Gastrocnemius medialis (tissue), 4 donors: ENCODE measurements at regions not wholly inside any gene's neighbourhood (a gene's known extent, or its start where the extent isn't known, plus 50 kb on each side); places are given as distances from the start of the nearest gene placed in this dataset.

Experiments
- ATAC-seq, 2 donors: fragments of 150-250 bp; one replicate each; pipeline ENCODE4 v1.9.1; 2016
- DNase-seq, 2 donors: peaks; one replicate each; pipeline ENCODE4 v3.0.0-alpha.2; 2019
- H3K27ac ChIP-seq, 4 donors: fragments of 200-600 bp; sonication (generic); 1 replicate in 1 of 4; 2 replicates in 3 of 4; pipeline ENCODE4 v1.5.1; 2016 to 2018; ENCODE audit warnings: mild to moderate bottlenecking in 2 of 4, moderate library complexity in 1 of 4
- H3K27me3 ChIP-seq, 3 donors: fragments of 200-600 bp; sonication (generic) in 2 of 3; 1 replicate in 1 of 3; 2 replicates in 2 of 3; pipeline versions ENCODE4 v1.5.1 to v1.6.0; 2016 to 2019; ENCODE audit warnings: mild to moderate bottlenecking in 1 of 3, moderate library complexity in 1 of 3
- H3K36me3 ChIP-seq, 2 donors: fragments of 200-600 bp; sonication (generic) in 1 of 2; one replicate each; pipeline ENCODE4 v1.5.1; 2017 to 2018
- H3K4me1 ChIP-seq, 2 donors: fragments of 200-600 bp; sonication (generic) in 1 of 2; one replicate each; pipeline ENCODE4 v1.5.1; 2016 to 2017; ENCODE audit warnings: mild to moderate bottlenecking in 2 of 2
- H3K4me3 ChIP-seq, 4 donors: fragments of 200-600 bp; sonication (generic) in 3 of 4; 1 replicate in 1 of 4; 2 replicates in 3 of 4; pipeline ENCODE4 v1.5.1; 2016 to 2019; ENCODE audit warnings: mild to moderate bottlenecking in 2 of 4
- H3K9me3 ChIP-seq, 3 donors: fragments of 200-600 bp; sonication (generic) in 2 of 3; 1 replicate in 1 of 3; 2 replicates in 2 of 3; pipeline ENCODE4 v1.5.1; 2016 to 2019
- CTCF ChIP-seq, 5 experiments: fragments of 450-650 bp in 3 of 5; fragments of 200-600 bp in 2 of 5; sonication (generic) in 2 of 5; IDR thresholded peaks in 4 of 5; conservative IDR thresholded peaks in 1 of 5; 1 replicate in 4 of 5; 2 replicates in 1 of 5; pipeline ENCODE4 v1.5.1; 2016 to 2019; ENCODE audit warnings: antibody characterized with exemption in 5 of 5, mild to moderate bottlenecking in 3 of 5, moderate library complexity in 3 of 5
- POLR2A ChIP-seq, 2 donors: fragments of 450-650 bp; IDR thresholded peaks; one replicate each; pipeline ENCODE4 v1.6.1; 2017; ENCODE audit warnings: antibody characterized with exemption in 2 of 2, mild to moderate bottlenecking in 2 of 2, moderate library complexity in 2 of 2
- in situ Hi-C, 4 donors: fragments of 200-750 bp; cut with MboI; loops; one replicate each; pipeline versions ENCODE4 v1.15.0 to v1.8.0; 2017; ENCODE audit warnings: low sequenced_read_pairs in 4 of 4
- intact Hi-C: fragments of 100-400 bp; cut with DNase I; formaldehyde crosslinking; loops from one replicate; pipeline ENCODE4 v1.15.1; 2023; ENCODE audit warnings: low total_unique reads

DNA sequence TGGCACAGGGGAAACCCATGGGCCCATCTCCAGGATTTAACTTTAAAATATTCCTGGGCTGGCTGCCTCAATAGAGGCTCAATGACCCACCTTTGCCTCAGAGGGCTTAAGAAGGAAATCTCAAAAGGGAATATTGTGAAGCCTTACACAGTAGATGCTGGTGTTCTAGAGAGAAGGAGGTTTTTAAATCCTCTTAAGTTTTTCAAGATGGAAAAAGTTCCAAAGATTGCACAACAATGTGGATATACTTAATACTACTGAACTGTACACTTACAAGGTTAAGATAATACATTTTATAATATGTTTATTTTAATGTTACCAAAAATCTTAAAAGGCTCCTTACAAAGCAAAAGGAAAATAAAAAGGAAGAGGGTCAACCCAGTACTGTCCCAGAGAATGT is 54.9 kb upstream of the LCLAT1 start:
- H3K27me3 ChIP-seq, result no peaks in the 10 kb centered on the region
- ATAC-seq, result no peak
- intact Hi-C loops, result no loop called here

DNA sequence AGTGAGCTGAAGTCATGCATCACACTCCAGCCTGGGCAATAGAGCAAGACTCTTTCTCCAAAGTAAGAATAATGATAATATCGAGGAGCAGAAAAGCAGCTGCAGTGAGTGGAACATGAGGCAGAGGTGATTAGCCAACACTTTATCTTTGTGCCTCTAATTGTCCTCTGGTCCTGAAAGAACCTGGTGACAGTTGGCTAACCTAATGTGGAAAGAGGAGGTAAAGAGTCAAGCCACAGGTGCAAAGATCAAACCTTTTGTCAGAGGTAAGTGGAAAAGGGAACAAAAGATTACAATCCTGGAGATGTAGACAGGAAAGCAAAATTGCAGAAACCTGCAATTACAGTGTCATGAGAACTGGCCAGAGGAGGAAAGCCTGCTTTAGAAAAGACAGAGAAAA is 53.5 kb upstream of the LCLAT1 start:
- ATAC-seq (no peak), DNase-seq (no peak)
- in situ Hi-C loops (no loop called here), intact Hi-C loops (no loop called here)
- Histone ChIP-seq H3K9me3 (no peaks in the 10 kb centered on the region), H3K36me3 (no peaks in the 10 kb centered on the region), H3K4me1 (no peaks in the 10 kb centered on the region), H3K27me3 (no peaks in the 10 kb centered on the region), H3K27ac (no peak overlapping the region), H3K4me3 (no peak overlapping the region)
- TF ChIP-seq CTCF (IDR thresholded peaks at IDR 0.05 in 4 of 5, conservative IDR thresholded peaks at IDR 0.05 in 1 of 5) (no peak), POLR2A (IDR thresholded peaks at IDR 0.05) (no peak)

More for the DNA sequence above, 54.9 kb upstream of the LCLAT1 start:
- Histone ChIP-seq H3K27ac (no peak overlapping the region), H3K4me3 (no peak overlapping the region), H3K36me3 (no peaks in the 10 kb centered on the region), H3K4me1 (no peaks in the 10 kb centered on the region), H3K9me3 (no peaks in the 10 kb centered on the region)
- TF ChIP-seq CTCF (IDR thresholded peaks at IDR 0.05 in 4 of 5, conservative IDR thresholded peaks at IDR 0.05 in 1 of 5) (no peak), POLR2A (IDR thresholded peaks at IDR 0.05) (no peak)
- in situ Hi-C loops, result no loop called here
- DNase-seq, result no peak

- no peaks in the 10 kb centered on the region for H3K9me3 ChIP-seq
- DNase-seq (no peak), ATAC-seq (no peak)
- no peaks in the 10 kb centered on the region for H3K36me3 ChIP-seq
- intact Hi-C loops, result no loop called here
- H3K4me3 ChIP-seq, result no peak overlapping the region
- H3K27ac ChIP-seq, result no peak overlapping the region
- no peaks in the 10 kb centered on the region for H3K4me1 ChIP-seq
- no peak for TF ChIP-seq CTCF (IDR thresholded peaks at IDR 0.05 in 4 of 5, conservative IDR thresholded peaks at IDR 0.05 in 1 of 5)
- TF ChIP-seq POLR2A (IDR thresholded peaks at IDR 0.05), result no peak
- no peaks in the 10 kb centered on the region for H3K27me3 ChIP-seq
- in situ Hi-C loops, result no loop called here
These were observed 53.0 kb upstream of the LCLAT1 start for GRCh38 chr2:30394096-30394495.

- in situ Hi-C loops, result no loop called here
- H3K4me1 ChIP-seq, result no peaks in the 10 kb centered on the region
These were observed 50.4 kb upstream of the LCLAT1 start for GRCh38 chr2:30396436-30397232.

More at GRCh38 chr2:30396436-30397232, 50.4 kb upstream of the LCLAT1 start:
- TF ChIP-seq POLR2A (IDR thresholded peaks at IDR 0.05), result no peak
- no peak for TF ChIP-seq CTCF (IDR thresholded peaks at IDR 0.05 in 4 of 5, conservative IDR thresholded peaks at IDR 0.05 in 1 of 5)
- H3K4me3 ChIP-seq, result no peak overlapping the region
- ATAC-seq (no peak), DNase-seq (no peak)
- H3K27me3 ChIP-seq, result no peaks in the 10 kb centered on the region
- no peaks in the 10 kb centered on the region for H3K36me3 ChIP-seq
- no peak overlapping the region for H3K27ac ChIP-seq
- intact Hi-C loops, result no loop called here
- H3K9me3 ChIP-seq, result no peaks in the 10 kb centered on the region
